ENCODE measurements at regions not wholly inside any gene's neighbourhood (a gene's known extent, or its start where the extent isn't known, plus 50 kb on each side); places are given as distances from the start of the nearest gene placed in this dataset.
"Not testable (repeated sequence)": the region's sequence is repeated elsewhere in the genome, so short reads cannot be mapped to it uniquely, and the experiment has no call there.

DNA sequence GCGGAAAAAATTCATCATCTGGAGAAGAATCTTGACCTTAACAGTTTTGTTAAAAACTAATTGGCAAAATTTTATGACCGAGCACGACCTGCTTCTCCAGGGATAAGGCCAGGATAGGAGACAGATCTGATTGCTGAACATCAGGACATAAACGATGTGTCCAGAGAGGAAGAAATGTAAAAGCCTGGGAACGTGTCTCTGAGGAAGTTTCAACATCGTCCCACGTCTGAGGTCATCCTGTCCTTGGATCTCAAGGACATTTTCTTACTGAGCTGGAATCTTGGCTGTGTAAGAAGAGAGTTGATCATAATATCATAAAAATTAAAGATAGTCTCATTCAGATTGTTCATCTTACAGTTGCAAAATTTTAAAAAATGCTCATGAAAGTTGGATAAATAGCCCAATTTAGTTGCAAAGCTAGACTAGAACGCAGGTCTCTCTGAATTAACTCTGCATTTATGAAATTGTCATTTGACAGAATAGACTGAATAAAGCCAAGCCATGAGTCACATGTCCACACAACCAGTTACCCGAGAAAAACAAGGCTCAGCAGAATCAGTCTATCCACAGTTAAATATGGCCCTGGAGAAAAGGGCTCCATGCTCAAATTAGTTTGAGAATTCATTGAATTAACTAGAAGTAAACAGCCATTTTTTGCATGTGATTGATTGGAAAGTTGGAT is 120.0 kb upstream of the EGFR start:
- DNase-seq (ENCODE audit: low read depth) = no peak

DNA sequence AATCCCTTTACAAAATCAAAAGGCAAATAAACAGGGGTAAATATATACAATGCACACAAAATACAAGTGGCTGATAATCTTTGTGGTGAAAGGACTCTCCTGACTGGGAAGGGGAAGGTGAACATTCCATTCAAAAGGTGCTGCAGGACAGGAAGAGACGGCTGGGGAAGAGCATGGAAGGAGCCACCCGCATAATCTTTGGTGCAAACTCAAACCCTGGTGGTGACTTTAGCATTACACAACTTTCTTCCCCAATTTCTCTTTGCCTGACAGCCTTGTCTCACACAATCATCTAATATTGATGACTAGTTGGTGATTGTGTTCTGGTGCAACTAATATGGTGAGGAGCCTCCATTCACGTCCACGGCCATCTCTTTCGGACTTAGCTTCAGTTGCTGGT is 117.0 kb upstream of the EGFR start:
- DNase-seq (ENCODE audit: low read depth) = no peak

DNA sequence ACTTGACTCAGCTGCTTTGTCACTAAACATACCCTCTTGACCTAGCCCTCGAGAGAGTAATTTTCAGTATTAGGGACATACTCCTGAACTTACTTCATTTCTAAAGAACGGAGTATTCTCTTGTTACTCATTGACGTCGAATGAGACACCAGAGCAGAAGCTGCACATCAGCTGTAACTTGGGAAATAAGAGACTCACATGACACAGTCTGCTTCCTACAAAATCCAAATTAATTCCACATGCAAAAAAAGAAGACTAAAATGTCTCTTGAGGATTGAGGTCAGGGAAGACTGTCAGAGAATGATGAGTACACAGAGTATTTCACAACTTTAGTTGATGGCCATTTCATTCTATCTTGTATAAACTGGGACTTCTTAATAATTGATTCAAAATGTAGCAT is 114.7 kb upstream of the EGFR start:
- DNase-seq (ENCODE audit: low read depth) = peak; percentile 28

DNA sequence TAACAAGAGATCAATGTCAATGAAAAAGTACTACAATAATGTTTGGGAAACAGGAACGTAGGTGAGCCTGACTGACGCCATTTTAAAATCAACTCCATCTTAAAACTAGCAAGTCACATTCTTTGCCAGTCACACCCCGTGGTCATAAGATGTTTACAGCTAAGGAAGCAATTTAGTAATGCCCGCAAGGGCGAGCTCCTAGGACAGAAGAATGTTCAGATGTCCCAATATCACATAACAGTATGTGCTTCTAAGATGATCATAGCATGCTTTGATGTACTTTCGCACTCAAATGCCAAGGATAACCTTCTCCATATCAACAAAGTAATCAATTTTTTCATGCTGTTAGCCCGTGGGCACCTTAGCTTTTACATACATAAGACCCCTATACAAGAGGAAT is 113.8 kb upstream of the EGFR start:
- no peak for DNase-seq (ENCODE audit: low read depth)

DNA sequence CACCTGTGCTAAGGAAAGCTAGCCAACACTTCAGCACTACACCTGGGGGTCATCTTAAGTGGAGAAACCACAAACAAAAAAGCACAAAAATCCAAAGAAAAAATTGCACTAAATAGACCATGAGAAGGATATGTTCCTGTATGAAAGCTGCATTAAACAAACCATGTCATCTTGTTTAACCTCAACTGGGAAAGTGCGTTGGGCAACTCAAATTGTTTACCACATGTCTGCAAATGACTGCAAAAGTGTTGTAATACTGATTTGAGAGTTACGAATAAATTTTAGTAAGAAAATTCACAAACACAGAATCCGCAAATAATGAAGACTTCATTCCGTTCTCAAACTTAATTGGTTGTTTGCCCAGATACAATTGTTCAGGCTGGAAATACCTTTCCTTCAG is 111.9 kb upstream of the EGFR start:
- no peak for DNase-seq (ENCODE audit: low read depth)

DNA sequence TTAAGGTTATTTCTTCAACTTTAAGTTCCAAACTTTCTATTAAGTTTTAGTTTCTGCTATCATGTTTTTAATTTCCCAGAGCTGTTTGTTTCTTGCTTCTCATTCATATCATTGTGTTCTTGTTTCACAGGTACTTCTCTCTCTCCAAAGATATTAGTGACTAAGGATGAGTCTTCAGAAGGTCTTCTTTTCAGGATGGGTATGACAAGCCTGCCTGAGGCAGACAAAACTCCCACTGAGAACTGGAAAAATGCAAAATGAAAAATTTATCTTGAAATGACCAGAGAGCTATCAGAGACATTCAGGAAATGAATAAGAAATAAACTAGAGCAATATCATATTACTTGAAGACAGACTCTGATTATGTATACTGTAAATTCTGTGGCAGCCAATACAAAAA is 110.8 kb upstream of the EGFR start:
- no peak for DNase-seq (ENCODE audit: low read depth)

DNA sequence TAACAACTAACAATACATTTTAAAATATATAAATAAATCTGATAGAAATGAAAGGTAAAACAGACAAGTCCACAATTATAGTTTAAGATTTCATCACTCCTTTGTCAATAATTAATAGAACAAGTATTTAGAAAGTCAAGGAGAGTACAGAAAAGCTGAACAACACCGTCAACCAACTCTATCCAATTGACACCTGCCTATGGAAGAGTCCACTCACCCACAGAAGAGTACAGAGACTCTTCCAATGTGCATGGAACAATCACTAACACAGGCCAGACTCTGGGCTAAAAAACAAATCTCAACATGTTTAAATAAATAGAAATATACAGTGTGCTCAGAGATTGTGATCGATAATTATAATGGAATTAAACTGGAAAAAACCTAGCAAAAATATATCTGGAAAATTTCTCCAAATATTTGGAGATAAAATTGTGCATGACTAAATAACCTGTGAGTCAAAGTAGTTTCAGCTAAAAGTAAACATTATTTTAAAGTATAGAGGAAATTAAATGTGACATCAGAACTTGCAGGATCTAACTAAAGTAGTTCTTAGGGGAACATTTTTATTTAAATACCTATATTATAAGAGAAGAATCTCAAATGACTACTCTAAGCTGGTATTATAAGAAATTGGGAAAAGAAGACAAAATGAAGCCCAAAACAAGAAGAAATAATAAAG is 109.9 kb upstream of the EGFR start:
- no peak for DNase-seq (ENCODE audit: low read depth)

DNA sequence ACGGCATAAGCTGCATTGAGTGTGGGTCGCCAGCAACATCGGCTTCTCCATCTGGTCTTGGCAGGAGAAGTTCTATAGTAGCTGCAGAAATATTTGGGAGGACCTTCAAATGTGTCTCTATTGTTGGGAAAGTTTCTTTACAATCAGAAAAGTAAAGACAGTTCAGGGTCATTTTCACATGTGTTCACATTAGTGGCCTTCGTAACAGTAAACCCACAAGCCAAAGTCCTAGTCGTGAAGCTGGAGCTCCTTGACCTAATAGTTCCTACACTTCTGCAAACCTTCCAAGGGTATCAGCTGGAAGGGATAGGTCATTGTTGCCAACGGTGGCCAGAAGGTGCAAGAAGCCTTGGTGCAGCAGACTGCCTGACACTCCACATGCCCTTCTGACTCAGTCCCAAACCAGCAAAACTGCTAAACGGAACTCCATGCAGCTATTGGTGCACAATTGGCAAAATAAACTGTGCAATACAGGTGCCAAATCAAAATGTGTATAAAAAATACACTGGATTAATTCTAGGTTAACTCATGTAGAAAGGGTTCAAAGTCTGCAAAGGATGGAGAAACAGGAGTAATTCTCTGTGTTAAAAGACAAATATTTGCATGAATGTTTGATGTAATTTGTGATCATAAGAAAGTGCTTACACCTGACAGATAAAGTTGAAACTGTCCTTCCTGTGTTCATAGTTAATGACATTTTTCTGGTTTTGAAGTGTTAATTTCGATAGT is 102.8 kb upstream of the EGFR start:
- DNase-seq (ENCODE audit: low read depth) = no peak

DNA sequence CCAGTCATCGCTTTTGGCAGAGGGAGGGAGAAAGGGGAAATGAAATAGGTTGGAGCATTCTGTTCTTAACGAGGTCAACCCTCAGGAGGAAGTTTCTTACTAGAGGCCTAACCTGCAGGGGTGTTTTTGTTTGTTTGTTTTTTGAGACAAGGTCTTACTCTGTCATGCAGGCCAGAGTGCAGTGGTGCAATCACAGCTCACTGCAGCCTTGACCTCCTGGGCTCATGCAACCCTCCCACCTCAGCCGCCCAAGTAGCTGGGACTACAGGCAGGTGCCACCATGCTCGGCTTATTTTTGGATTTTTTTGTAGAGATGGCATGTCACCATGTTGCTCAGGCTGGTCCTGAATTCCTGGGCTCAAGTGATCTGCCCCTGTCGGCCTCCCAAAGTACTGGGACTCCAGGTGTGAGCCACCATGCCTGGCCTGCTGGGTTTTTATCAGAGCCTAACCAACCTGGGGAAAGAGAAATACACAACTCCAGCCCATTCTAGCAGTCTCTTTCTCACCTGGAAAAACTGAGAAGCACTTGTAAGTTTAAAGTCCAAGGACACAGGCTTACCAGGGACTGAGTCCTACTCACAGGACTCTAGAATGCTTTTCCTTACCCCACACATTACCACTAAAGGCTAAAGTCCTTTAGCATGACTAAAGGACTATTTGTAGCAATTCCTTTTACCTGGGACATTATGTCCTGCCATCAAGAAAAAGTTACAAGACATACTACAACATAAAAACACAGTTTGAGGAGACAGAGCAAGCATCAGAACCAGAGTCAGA is 101.0 kb upstream of the EGFR start:
- DNase-seq (ENCODE audit: low read depth) = no peak

DNA sequence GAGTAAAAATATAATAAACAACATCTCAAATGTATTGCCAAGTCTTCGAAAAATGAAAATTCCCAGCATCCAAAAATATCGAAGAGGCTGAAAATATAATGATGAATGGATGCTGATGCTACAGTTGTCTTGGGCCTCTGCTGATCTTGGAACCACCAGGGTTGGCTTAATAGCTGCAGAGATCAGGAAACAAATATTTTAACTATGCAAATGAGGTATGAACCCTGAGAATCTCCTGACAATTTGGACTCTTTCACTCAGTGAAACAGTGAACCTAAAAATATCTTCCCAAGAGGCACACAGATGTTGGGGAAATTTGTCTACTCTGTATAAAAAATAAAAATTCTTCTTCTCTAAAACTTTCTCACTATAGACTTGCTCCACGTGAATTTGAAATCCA is 97.7 kb upstream of the EGFR start:
- DNase-seq (ENCODE audit: low read depth) = no peak

DNA sequence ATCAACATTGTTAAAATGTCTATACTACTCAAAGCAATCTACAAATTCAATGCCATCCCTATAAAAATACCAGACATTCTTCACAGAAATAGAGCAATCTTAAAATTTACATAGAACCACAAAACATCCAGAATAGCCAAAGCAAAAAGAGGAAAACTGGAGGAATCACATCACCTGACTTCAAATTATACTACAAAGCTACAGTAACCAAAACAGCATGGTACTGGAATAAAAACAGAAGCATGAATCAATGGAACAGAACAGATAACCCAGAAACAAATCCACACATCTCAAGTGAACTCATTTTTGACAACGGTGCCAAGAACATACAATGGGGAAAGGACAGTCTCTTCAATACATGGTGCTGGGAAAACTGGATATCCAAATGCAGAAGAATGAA is 87.3 kb upstream of the EGFR start:
- DNase-seq (ENCODE audit: low read depth) = no peak

DNA sequence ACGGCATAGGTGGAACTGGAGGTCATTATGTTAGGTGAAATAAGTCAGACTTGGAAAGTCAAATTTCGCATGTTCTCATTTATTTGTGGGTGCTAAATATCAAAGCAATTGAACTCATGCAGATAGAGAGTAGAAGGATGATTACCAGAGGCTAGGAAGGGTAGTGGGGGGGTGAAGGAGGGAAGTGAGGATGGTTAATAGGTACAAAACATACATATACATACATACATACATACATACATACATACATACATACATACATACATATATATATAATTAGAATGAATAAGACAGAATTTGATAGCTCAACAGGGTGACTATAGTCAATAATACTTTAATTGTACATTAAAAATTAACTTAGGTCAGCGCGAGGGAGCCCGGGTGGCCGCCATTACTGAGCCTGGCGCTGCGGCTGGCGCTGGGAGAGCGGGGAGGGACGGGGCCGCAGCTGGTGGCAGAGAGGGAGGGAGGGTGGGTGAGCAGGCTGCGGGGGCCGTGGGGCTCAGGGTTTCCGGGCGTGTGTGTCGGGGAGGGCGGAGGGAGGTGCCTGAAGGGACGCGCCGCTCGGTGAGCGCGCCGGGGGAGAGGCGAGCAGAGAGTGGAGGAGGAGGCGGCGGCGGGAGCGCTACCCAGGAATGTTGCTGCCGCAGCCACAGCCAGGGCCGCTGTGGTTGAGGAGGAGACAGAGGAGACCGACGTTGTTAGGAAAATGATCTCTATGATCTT is 85.8 kb upstream of the EGFR start:
- no peak for DNase-seq (ENCODE audit: low read depth)

DNA sequence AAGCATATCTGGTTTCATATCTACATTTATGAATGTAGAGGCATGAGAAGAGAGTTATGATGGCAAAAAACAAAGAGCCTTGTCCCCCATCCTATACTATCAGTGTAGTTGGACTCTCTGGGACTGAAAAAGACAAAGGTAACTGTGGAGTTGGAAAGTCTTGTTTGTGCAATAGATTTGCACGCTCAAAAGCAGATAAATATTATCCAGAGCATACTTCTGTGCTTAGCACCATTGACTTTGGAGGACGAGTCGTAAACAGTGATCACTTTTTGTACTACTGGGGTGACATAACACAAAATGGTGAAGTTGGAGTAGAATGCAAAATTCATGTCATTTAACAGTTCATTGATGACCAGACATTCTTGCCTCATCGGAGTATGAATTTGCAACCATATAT is 85.2 kb upstream of the EGFR start:
- no peak for DNase-seq (ENCODE audit: low read depth)

DNA sequence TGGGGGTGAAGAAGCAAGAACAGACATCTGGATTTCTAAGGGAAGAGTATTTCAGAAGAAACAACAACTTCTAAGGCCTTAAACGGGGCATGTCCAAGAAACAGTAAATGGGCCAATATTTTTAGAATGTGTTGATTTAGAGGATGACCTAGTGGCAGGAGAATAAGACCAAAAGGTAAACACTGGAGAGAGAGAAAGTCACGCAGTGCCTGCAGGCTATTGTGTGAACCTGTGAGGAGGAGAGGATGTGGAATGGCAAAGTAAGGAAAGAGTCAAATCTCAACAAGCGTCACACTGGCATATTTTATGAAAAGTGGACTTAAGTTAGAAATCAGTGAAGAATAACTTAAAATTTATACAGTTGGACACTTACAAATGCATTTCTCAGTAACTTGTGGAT is 78.1 kb upstream of the EGFR start:
- DNase-seq (ENCODE audit: low read depth) = no peak

DNA sequence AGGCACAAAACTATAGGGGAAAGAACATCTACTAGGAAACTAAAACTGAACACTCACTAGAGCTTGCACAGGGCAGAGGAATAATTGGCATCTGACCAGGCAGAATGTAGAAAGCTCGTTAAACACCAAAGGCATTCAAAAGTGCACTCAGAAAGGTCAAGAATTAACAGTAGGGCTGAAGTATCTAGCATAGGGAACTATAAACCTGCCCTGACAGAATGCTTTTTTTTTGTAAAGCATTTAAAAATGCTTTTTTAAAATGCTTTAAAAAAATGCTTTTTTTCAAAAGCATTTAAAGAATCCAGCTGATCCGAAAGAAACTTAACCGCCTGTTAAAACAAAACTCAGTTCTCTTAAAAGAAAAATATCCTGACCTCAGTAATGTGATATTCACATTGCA is 74.6 kb upstream of the EGFR start:
- no peak for DNase-seq (ENCODE audit: low read depth)

DNA sequence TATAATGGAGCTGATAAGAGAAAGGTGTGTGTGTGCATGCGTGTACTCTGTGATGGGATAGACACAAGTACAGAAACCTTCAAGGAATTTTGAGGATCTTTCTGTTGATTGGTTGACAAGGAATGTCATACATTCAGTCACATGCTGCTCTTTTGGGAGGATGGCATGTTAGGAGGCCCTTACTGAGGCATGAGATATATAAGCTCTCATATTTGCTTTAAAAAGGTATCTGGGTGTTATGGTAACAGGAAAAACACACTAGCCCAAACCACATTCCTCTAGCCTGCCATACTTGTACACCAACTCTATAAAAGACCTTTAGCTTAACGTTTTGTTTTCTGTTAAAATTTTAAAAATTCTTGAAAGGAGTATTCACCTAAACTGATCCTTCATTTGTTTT is 72.5 kb upstream of the EGFR start:
- no peak for DNase-seq (ENCODE audit: low read depth)

DNA sequence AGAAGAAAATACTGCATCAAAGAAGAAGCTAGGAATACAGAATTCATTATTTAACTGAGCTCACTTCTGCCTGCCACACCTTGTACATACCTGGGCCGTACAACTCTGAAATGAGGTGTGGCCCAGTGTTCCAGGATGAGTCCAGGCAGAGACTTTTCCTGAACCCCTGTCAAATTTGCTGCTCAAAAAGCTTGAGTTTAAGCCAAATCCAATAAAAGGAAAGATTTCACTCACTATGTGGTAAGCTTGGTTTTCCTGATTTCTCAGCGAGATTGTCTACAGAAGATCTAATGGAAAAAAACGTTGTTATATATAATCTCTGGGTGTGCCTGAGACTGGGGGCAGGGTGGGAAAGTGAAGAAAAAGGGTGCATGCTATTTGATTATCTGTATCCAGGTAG is 72.1 kb upstream of the EGFR start:
- DNase-seq (ENCODE audit: low read depth) = no peak

DNA sequence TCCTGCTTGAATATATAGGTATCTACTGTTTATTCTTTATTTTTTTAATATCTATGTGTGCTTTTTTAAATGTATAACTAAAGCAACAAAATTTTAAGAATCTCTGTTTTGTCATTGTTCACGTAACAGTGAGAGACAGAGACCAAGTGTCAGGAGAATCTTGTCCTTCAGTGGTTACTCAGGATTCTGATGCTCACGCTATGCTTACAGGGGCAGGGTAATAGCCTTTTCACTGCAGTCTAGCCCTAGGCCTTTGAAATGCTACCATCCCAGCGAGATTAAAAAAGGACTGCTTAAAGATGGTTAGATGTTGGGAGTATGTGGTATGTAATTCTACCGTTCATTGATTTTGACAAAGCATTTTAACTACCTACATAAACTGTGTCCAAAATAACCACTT is 71.6 kb upstream of the EGFR start:
- DNase-seq (ENCODE audit: low read depth) = no peak

DNA sequence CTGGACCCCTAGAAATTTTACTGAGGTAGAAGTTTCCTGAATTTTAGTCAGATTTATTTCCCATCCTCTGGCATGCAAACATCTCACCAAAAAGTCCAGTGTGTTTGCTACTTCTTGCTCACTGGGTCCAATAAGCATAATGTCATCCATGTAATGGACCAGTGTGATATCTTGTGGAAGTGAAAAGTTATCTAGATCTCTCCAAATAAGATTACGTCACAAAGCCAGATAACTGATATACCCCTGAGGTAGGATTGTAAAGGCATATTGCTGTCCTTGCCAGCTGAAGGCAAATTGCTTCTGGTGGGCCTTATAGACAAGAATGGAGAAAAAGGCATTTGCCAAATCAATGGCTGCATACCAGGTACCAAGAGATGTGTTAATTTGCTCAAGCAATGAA is 69.3 kb upstream of the EGFR start:
- not testable (repeated sequence) for DNase-seq (ENCODE audit: low read depth)

DNA sequence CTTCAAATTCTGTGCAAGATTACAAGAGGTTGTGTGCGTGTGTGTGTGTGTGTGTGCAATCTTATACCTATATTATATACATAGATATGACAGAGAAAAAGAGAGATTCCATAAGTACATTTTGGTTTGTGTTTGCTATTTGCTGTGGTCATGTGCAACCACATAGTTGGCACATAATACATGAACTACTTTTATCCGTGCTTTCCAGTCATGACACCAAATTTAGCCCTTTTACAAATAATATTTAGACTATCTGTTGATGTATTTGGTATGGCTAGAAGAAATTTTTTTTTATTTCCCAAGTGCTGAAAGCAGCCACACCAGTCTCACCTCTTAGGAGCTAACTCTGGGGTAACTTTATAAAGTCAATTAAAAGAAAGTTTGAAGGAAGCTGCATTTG is 63.5 kb upstream of the EGFR start:
- no peak for DNase-seq (ENCODE audit: low read depth)

DNA sequence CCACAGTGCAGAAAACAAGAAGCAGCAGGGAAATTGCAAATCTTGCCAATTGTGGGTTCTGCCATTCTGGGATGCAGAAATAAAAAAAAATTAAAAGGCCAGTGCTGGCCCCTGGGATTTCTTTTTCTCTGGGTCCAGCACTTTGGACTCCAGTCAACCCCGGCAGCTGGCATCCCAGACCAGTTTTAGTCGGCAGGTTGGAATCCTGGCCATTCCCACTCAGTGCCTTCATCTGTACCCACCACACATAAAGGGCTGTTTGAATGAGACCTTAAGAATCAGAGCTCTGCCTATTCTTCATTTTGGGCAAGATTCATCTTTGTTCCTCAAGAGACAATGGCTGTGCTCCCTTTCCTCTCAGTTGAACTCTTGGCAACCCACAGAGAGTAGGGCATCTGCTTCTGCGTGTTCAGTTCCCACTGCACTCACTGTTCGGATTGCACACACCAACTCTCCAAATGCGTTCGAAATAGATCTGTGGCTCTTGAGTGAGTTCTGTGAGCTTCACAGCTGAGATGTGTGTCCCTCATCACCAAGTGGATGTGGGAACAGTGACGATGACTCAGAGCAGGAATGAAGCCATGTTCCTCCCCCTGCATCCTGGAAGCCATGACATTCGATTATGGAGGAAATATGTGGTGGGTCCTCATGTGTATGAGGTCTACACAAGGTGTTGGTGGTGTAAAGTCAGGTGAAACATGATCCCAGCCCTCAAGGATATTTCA is 63.0 kb upstream of the EGFR start:
- no peak for DNase-seq (ENCODE audit: low read depth)

Measured in forelimb muscle (tissue), 1 donor.